SW 1271 (cell line): ENCODE measurements at regions not wholly inside any gene's neighbourhood (a gene's known extent, or its start where the extent isn't known, plus 50 kb on each side); places are given as distances from the start of the nearest gene placed in this dataset.

Experiments used
- DNase-seq, 2 experiments: peaks; one replicate each; lab custom pipeline; 2025; lab: John Stamatoyannopoulos, UW

DNA sequence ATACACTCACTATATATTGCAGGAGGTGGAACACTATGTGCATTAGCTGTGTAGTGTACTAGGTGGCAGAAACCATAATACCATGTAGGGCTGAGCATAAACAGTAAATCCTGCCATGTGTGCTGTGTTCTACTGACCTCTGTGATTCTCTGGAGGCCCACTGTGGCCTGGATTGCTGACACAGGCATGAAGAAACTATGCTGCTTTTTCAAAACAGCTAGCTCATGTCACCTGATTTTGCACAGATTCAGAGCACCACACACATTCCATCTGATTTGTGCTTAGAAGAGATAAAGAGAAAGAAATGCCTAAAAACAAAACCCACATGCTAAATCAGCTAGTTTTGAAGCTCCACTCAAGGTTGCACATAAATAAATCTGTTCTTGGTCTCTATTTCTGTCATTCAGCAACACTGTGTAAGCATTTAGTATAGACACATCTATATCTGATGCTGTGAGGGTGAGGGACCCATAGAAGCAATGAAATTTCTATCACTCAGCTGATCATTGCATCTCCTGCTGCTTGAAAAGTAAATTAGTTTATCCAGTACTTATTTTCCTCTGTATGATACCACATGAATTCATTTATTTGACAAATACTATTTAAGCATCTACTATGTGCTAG lies 1007.7 kb upstream of the SEMA6D start:
- DNase-seq: no peak

DNA sequence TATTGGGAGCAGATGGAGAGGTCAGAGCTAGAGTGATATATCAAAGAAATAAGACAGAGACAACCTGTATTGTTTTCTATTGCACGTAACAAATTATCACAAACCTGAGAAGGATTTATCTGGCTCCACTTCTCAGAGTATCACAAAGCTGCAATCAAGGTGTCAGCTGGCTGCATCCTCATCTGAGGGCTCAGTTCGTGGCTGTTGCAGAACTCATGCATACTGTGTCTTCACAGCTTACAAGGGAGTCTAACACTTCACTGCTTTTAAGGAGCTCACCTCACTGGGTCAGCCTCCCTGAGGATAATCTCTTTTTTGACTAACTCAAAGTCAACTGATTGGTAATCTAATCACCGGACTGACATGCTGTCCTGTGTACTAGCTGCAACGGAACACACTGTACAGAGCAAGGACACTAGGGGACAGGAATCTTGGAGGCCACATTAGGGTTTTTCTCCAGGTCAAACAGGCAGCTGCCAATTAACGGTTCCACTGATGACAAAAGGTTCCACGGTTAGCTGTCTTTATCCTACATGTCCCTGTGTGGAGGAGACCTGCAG lies 1006.8 kb upstream of the SEMA6D start:
- no peak for DNase-seq

DNA sequence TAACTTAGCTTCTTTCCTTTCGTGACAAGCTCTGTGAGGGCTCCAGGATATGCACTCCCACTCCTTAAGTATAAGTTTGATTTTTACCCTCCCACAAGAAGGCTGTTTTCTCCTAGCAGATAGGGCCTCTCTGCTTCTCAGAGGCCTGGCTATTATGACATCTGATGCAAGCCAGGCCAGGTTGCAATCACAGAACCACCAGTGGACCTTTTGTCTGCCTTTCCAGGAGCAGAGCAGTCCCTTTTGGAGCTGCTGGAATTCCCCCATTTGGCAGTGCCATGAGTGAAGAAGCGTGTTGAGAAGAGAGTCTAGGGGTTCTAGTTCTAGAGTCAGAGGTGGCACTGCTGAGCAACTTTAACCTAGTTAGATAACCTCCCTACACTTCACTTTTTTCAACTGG lies 1004.3 kb upstream of the SEMA6D start:
- DNase-seq: no peak

DNA sequence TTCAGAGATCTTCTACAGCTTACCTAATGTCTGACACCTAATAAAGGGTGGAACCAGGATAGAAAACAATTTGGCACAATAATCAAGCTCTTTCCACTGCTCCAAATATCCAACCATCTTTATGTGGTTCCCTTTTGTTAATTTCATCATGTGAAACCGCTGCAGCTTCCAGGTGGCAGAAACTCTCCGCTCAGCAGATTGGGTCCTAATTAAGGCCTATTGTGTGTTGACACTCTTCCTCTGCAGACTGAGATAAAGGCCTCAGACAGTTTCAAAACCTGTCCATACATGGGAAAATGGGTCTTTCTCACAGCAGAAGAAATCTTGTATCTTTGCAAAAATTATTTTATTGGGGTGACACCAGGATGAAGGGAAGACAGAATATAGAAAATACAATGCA lies 1002.4 kb upstream of the SEMA6D start:
- DNase-seq: no peak

DNA sequence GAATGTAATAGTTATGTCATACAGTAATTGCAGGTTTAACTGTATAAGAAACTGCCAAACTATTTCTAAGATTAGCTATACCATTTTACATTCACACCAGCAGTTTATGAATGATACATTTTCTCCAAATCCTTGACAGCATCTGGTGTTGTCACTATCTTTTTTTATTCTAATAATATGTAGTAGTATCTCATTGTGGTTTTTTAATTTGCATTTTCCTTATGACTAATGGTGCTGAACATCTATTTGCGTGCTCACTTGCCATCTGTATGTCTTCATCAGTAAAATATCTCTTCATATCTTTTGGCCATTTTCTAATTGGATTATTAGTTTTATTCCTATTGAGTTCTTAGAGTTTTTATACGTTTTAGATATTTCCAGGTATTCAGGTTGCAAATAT lies 994.0 kb upstream of the SEMA6D start:
- DNase-seq: no peak

DNA sequence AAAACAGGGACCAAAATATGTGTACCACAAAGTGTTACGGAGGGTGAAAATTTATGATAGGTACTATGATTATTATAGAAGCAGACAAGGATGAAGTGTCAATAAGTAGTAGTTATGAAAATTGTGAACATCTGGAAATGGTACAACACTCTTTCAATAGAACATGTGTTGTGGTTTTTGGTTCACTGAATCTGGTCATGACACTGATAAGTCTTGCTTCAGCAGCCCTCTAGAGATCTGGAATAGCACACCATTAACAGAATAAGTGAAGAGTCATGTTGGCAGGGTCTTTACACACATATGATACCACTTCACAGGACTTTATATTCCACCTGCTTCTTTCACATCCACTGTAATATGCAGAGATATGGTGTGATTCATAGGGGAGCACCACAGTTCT lies 985.2 kb upstream of the SEMA6D start:
- no peak for DNase-seq

DNA sequence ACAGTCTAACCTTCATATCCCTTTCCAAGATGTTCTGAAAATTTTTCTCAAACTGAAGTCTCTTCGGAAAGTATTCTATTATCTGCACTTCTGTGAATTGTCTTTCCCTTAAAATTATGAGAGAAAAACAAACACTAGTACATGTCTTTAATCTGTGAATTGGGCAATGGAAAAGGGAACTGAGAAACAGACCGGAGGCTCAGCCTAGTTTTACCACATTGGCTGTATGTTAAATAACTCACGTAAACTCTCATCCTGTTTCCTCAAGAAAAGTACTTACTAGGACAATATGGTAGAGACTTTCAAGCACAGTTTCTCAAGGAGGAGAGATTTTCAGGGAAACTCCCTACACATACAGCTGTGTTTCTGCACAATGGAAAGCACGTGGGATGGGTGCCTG lies 982.2 kb upstream of the SEMA6D start:
- DNase-seq: no peak

DNA sequence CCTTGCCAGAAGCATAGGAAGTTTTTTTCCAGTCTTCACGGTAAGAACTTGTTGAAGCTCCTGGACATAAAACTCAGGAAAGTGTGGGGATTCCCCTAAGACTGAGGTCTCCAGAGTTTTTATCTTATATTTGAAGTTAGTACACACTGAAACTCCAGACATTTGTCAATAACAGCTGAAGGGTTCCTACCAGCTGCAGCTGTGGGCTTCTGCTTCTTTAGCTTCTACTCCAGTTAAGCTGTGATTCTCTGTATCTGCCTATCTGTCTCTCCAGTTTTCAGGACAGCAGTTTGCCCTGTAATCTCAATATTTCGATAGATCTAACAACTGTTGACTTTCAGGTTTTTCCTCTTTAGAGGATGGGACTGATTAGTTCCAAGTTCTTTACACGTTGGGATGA lies 966.0 kb upstream of the SEMA6D start:
- DNase-seq: no peak

DNA sequence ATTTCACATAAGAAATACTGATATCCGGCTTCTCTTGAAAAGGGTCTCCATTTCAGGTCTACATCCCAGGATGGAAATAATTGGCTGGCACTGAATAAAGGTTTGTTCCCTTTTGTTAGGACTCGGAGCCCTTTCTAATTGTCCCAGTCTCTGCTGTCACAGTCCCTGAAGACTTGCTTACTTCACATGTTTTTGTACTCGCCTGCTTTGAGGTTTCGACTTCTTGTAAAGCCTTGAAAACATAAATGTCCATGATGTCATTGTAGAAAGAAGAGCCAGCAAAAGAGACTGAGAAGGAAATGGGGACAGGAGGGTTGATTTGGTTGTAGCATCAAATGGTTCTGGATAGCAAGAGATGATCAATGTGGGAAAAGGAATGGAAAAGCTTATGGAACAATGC lies 963.4 kb upstream of the SEMA6D start:
- no peak for DNase-seq

DNA sequence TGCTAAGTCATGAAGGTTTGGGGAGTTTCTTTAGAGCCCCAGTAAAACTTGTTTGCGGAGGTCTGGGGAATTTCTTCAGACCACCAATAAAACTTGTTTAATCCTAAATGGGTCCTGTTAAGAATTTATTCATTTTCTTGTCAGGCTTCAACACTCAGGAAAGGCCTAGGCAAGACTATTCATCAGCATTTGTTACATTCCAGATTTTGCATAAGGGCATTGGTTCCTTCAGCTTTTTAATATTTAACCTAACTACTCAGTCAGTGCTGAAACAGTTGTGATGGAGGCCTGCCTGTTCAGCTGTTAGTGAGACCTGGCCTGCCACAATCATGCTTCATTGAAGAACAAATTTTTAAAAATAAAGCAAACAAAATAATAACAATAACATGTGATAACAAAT lies 954.2 kb upstream of the SEMA6D start:
- no peak for DNase-seq

DNA sequence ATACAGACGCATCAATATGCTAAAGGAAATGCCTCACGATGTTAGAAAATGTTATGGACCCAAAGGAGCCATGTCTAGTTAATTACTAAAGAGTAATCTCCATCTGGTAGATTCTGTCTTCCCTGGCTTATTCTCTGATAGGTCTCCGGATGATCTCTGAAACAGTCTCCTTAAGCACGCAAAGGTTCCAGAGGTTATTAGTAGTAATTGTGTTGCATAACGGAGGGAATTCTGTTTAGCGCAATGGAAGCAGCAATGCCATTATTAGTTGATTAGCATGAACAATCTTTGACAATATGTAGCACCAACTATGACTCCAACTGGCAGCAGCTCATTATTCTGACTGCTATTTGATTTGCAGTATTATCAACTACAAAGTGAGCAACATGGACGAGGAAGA lies 952.5 kb upstream of the SEMA6D start:
- no peak for DNase-seq

DNA sequence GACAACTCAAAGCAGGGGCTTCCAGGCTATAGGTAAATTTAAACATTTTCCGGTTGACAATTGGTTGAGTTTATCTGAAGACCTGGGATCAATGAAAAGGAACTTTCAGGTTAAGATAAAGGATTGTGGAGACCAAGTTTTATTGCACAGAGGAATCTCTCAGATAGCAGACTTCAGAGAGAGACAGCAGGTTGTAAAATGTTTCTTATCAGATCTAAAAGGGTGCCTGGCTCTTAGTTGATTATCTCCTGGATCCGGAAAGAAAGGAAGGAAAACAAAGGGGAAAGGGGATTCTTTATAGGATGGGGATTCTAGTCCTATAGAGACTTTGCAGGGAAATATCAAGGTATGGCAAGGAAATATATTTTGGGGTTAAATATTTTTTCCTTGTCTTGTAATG lies 951.3 kb upstream of the SEMA6D start:
- DNase-seq: no peak

DNA sequence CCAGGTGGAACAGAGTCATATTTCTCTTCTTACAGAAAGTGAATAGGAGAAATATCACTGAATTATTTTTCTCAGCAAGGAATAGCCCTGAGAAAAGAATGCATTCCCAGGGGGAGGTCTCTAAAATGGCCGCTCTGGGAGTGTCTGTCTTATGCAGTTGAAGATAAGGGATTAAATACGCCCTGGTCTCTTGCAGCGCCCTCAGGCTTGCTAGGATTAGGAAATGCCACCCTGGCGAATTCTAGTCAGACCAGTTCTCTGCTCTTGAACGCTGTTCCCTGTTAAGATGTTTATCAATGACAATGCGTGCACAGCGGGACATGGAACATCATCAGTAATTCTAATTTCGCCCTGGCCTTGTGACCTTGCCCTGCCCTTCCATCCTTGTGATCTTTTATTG lies 949.0 kb upstream of the SEMA6D start:
- no peak for DNase-seq

DNA sequence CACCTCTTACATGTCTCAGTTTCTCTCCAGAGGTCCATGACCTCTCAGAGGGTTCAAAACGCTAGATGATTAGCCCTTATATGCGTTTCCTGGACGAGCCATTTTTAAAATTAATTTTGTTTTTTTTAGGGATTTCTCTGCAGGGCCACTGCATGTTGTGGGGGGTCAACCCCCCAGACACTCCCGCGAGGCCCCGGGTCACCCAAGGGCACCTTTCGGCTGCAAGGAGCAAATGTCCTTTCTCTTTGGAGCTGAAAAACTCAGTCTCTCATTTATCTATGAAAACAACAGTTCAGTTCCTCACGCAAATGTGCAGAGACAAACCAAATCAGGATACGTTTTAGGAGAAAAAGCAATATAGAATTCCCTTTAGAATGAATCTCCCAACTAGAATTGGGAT lies 944.3 kb upstream of the SEMA6D start:
- DNase-seq: no peak

DNA sequence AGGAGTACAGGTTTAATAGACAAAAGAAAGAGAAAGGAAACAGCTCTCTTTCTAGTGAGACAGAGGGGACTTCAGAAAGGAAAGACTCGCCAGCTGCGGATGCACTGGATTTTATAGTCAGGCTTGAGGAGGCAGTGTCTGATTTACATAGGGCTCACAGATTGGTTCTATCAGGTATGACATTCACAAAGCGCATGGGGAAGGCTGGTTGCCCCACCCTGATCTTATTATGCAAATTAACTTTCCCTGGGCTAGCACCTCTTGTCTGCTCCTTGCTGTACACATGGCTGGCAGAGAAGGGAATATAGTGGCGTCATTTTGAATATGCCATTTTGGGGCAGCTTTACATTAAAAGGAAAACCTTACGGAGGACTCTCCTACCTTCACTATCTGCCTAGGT lies 938.4 kb upstream of the SEMA6D start:
- DNase-seq: no peak

DNA sequence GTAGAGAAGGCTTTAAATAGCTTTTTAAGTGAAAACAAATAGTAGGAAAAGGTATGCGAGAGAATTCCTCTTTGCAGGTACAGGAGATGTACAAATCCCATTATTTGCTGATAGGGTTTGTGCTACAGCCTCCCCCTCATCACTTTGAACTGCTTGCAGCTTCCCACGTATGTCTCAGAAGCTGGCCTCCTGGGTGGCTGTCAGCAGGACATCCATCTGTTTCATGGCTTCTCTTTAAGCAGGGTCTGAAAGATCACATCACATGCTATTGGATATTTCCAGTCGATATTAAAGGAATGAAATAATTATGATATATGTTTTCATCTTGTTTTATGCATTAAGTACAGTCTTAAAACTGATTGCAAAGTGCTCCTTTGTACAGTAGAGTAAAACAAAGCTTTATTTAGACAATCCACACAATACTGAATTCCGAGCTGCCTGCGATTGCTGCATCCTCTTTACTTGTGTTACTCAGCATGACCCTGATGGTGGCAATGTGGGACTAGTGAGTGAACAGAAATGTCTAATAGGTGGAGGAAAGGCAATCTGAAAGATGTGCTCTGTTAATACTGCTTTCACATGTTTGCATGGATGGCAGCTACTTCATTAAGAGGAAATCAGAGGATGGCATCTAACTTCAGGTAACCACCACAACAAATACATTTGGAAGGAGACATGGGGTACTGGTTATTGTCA lies 930.6 kb upstream of the SEMA6D start:
- no peak for DNase-seq

DNA sequence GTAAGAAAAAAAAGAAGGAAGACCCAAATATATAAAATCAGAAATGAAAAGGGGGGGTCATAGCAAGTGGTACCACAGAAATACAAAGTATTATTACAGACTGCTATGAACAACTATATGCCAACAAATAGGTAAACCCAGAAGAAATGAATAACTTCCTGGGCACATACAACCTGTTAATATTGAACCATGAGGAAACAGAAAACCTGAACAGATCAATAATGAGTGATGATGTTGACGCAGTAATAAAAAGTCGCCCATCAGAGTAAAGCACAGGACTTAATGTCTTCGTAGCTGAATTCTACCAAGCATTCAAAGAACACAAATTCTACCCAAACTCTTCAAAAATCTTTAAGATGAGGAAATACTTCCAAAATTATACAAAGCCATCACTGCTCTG lies 921.6 kb upstream of the SEMA6D start:
- no peak for DNase-seq

DNA sequence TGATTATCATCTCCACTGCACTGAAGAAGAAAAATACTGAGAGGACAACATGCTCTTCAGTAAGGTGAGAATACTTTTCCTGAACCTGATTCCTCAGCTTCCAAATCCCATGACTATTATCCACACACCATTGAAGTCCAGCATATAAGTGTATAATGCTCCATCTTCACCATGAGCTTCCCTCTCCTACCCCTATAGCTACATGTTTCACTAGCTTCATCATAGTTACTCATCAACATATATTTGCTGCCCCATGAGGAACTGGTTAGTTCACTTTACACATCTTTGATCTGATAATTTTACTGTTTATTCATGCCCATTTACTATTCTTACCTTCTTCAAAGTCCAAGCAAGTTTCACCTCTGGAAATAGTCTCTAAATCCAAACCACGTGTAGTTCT lies 908.5 kb upstream of the SEMA6D start:
- no peak for DNase-seq

DNA sequence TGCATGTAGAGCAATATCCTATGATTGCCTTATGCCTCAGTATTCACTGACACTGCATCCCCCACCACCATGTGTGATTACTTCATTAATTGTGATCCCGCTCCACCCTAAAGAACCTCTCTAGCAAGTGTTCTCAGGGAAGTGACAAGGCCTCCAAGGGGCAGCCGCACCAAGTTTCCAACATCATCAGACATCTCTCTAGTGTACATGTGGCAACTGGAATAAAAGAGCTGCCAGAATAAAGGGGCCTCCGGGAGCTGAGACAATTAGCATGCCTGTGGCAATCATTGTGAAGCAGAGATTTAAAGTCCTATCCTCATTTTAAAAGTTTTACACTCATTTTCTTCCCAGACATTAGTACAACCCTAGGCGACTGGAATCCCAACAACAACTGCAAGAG lies 902.1 kb upstream of the SEMA6D start:
- no peak for DNase-seq

DNA sequence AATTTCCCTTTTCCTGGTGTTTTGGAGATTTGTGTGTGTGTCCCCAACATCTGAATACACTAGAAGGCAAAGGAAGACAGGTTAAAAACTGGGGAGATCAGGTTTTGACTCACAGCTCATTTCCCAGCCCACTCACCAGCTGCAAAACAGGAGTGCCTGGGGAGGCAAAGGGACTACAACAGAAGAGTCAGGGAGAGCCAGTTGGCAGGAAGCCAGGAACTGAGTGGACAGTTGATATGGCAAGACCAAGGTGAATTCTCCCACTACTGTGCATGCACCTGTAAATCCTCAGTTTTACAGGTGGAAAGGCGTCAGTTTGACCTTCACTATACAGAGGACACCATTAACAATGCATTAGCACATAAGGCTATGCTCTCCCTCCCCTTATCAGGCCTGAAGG lies 901.5 kb upstream of the SEMA6D start:
- DNase-seq: no peak

DNA sequence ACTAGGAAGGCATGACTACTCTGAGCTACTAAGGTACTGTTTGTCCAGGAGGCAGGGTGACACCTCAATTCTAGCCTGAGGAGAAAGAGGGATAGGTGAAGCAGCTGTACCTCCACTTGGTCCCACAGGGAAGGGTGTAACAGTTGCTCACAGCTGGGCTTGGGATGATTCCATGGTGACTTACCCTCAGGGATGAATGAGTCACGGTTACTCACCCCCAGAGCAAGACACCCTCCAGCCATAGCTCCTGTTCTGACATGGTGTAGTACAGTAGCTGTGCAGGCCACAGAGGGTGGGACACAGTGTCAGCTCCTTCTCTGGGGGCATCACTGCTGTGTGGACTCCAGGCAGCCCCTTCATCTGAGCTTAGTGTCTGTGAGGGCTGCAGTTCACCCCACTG lies 868.6 kb upstream of the SEMA6D start:
- DNase-seq: peak in 1 of 2 experiments; percentile 13

DNA sequence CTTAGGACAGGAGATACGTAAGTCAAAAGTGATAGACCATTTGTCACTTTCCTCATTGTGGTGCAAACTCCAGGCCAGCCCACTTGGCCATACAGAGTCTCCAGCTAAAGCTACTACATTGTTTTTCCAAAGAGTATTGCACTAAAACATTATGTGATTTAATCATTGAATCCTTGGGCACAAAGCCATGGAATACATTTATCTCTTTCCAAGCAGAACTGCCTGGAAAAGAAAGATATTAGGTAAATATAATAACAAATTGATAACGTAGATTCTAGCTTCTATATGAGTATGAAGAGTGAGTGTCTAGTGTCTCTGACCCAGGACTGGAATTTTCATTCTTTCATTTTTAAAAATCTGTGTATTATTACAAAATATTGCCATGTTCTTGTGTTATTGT lies 863.7 kb upstream of the SEMA6D start:
- DNase-seq: no peak

DNA sequence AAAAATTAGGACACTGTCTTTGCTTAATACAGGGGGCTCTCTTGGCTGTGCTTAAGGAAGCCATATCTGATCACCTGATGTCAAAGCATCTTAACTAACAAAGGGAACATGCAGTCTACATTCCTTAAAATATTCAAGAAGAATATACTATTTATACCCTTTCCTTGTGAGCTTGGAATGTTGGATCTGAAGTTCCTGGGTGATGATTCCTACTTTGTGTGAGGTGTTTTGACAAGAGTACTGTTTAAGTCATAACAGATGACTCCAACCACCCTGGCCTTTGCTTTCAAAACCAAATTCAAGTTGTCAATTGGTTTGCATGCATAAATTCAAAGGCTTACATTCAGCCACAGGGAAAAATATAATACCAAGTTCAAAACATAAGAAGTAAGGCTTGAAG lies 862.7 kb upstream of the SEMA6D start:
- DNase-seq: no peak

DNA sequence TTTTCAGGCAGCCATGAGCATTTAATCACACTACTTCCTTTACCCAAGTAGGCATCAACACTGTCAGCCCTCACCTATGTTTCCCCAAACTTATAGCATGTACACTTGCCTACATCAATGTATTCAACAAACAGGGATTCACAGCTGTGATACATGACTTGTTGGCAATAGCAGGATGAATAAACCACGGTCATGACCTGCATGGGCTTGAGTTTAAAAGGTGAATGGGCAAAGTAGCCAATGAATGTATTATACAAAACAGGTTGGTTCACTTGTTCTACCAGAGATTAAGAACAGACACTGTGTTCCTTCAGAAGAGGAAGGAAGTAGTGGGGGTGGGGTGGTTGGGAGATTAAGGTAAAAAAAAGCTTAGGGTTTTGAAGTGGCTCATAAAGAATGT lies 861.9 kb upstream of the SEMA6D start:
- no peak for DNase-seq
